HUES64 (cell line): ENCODE measurements at regions not wholly inside any gene's neighbourhood (a gene's known extent, or its start where the extent isn't known, plus 50 kb on each side); places are given as distances from the start of the nearest gene placed in this dataset.

ENCODE experiments used
- H3K27ac ChIP-seq: 2 replicates; pipeline ENCODE4 v1.7.0; 2013; ENCODE audit warnings: low read depth, low read length, inconsistent platforms
- H3K27me3 ChIP-seq: 2 replicates; pipeline ENCODE4 v1.6.1; 2013; ENCODE audit warnings: mild to moderate bottlenecking, low read length; ENCODE audit not compliant: insufficient read depth
- H3K36me3 ChIP-seq: 2 replicates; pipeline ENCODE4 v1.6.1; 2013; ENCODE audit warnings: mild to moderate bottlenecking, low read length; ENCODE audit not compliant: insufficient read depth
- H3K4me1 ChIP-seq: 2 replicates; pipeline ENCODE4 v1.6.1; 2013; ENCODE audit warnings: mild to moderate bottlenecking, low read length, moderate library complexity; ENCODE audit not compliant: insufficient read depth
- H3K4me3 ChIP-seq: 2 replicates; pipeline ENCODE4 v1.5.1; 2013; ENCODE audit warnings: mild to moderate bottlenecking, low read length, moderate library complexity
- H3K9ac ChIP-seq: 2 replicates; pipeline ENCODE4 v1.6.1; 2013; ENCODE audit warnings: mild to moderate bottlenecking, low read depth, low read length
- H3K9me3 ChIP-seq: 2 replicates; pipeline ENCODE4 v1.6.1; 2013; ENCODE audit warnings: low read depth, low read length; ENCODE audit not compliant: insufficient read depth
- WGBS: fragments of 150-250, 120-280 bp; methylation state at CpG from one replicate; pipeline ENCODE4 v1.1.7; 2013; ENCODE audit warnings: missing lambda C conversion rate; 5-methylcytosine and 5-hydroxymethylcytosine counted together

DNA sequence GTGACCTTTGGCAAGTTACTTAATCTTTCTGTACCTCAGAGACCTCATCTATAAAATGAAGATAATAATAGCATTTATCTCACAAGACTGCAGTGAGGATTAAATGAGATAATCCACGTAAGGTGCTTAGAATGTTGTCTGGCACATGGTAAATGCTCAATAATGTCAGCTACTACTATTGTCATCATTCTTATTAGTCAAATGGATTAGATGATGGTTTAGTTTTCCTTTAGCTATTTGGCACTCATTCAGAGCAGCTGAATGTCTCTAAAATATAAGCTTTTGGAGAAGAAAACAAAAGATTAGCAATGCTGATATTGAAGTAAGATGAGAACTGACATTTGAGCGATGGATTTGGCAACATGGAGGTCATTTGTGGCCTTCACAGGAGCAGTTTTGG is 125.1 kb downstream of the AQP4 start:
- Histone ChIP-seq H3K36me3 (no peaks in the 10 kb centered on the region), H3K27me3 (no peaks in the 10 kb centered on the region), H3K9me3 (no peaks in the 10 kb centered on the region), H3K4me1 (peaks cover under 1% of the 10 kb centered on the region), H3K27ac (no peak overlapping the region), H3K4me3 (no peak overlapping the region), H3K9ac (no peak overlapping the region)
- 96% methylated on average over 1 of the region's 2 CpGs for WGBS

DNA sequence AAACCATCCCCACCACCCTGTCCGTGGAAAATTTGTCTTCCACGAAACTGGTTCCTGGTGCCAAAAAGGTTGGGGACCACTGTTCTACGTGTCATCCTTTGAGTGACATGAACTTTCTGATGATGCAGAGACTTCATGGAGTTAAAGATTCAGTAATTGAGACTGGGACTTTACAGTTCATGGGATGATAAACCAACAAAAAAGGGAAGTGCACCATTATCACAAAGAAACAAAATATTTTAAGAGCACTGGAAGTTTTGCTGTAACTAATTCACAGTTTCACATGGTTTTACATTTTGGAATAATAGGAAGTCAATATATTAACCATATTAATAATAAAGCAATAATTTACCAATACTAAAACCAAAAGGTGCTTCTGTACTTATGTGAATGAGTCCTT is 126.8 kb downstream of the AQP4 start:
- Histone ChIP-seq H3K36me3 (no peaks in the 10 kb centered on the region), H3K9me3 (no peaks in the 10 kb centered on the region), H3K27ac (no peak overlapping the region), H3K9ac (no peak overlapping the region), H3K4me1 (no peaks in the 10 kb centered on the region), H3K4me3 (no peak overlapping the region), H3K27me3 (no peaks in the 10 kb centered on the region)
- 94% methylated on average over 3 of the region's 3 CpGs for WGBS

DNA sequence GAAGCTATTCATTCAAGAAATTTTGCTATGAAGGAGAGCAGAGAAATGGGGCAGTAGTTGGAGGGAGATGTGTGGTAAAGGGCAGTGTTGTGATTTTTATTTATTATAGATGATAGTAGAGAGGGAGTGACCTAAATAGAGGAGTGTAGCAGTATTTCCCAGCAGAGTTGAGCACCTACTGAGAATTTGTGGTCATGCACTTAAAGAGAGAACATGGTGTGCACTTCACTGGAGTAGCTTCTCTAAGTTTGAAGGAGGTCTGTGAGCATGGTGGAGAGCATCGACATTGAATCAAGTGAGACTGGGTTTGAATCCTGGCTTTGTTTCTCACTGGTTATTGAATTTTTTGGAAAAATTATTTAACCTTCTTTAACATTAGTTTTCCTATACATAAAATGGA is 129.2 kb downstream of the AQP4 start:
- Histone ChIP-seq H3K9me3 (no peaks in the 10 kb centered on the region), H3K4me1 (no peaks in the 10 kb centered on the region), H3K27me3 (no peaks in the 10 kb centered on the region), H3K9ac (no peak overlapping the region), H3K4me3 (no peak overlapping the region), H3K27ac (no peak overlapping the region), H3K36me3 (no peaks in the 10 kb centered on the region)
- 82% methylated on average over 1 of the region's 1 CpG for WGBS

DNA sequence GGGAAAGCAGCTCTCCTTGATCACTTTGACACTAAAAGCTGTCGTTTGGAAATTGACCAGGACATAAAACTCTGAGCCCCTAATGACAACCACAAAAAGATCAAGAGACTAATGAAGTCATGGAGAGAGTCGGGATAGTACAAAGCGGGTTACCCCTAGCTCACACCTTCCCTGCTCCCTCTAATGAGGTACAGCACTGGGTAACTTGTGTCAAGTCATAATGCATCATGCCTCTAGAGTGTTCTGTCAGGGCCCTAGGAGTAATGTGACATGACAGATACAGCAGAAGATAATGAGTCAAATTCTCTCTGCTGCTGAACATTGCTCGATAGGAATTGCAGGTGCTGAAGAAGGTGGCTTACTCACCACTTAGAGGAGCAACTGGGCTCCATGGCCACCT is 130.7 kb downstream of the AQP4 start:
- H3K4me3 ChIP-seq = no peak overlapping the region
- 89% methylated on average over 4 of the region's 4 CpGs for WGBS

DNA sequence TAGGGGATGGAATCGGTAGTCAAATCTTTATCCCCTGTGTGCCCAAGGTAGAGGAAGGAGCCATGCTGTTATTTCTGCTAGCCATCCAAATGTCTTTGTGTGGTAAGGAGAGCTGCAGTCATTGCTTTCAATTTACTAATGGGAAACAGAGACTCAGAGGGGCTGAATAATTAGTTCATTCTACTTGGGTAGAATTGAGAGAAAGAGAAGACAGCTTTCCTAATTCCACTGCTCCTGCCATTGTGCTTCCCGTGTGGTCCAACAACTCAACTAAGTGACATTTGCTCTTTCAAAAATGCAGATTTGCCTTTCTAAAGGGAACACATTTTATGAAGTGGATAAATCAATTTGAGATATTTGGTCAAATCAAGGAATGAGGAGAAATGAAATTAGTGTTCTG is 136.1 kb downstream of the AQP4 start:
- 0 out of 2 replicates have a peak, but pooled peaks cover 2% of the 10 kb centered on the region for H3K4me1 ChIP-seq
- no peaks in the 10 kb centered on the region for H3K9me3 ChIP-seq
- H3K36me3 ChIP-seq = no peaks in the 10 kb centered on the region
- H3K4me3 ChIP-seq = no peak overlapping the region
- H3K27ac ChIP-seq = no peak overlapping the region
- WGBS = 92% methylated on average over 2 of the region's 2 CpGs
- no peaks in the 10 kb centered on the region for H3K27me3 ChIP-seq
- H3K9ac ChIP-seq = no peak overlapping the region

More for the DNA sequence above, 130.7 kb downstream of the AQP4 start:
- H3K36me3 ChIP-seq = no peaks in the 10 kb centered on the region
- H3K9ac ChIP-seq = no peak overlapping the region
- no peaks in the 10 kb centered on the region for H3K9me3 ChIP-seq
- no peaks in the 10 kb centered on the region for H3K4me1 ChIP-seq
- H3K27ac ChIP-seq = no peak overlapping the region
- H3K27me3 ChIP-seq = no peaks in the 10 kb centered on the region

DNA sequence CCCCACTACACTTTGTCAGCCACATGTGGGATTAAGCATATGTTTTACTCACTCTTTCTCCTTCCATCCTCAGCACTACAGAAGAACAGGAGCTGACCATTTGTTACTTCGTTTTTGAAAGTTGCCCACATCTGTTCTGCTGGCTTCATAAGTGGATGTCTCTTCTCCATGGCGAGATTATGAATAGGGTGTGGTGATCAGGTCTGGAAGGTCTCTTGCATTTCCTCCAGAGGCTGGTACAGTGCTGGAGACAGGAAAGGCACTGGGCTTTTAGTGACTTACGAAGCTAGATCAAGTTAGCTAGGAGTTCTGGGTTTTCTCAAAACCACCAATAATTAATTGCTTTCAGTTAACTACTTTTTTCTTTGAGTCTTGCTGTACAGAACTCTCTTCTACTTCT is 136.5 kb downstream of the AQP4 start:
- H3K27me3 ChIP-seq = no peaks in the 10 kb centered on the region
- H3K4me3 ChIP-seq = no peak overlapping the region
- no peaks in the 10 kb centered on the region for H3K36me3 ChIP-seq
- no peaks in the 10 kb centered on the region for H3K9me3 ChIP-seq
- WGBS = 89% methylated on average over 2 of the region's 3 CpGs
- H3K4me1 ChIP-seq = peaks cover 5% of the 10 kb centered on the region; the same call in 1 of the 2 replicates
- H3K27ac ChIP-seq = no peak overlapping the region
- no peak overlapping the region for H3K9ac ChIP-seq

DNA sequence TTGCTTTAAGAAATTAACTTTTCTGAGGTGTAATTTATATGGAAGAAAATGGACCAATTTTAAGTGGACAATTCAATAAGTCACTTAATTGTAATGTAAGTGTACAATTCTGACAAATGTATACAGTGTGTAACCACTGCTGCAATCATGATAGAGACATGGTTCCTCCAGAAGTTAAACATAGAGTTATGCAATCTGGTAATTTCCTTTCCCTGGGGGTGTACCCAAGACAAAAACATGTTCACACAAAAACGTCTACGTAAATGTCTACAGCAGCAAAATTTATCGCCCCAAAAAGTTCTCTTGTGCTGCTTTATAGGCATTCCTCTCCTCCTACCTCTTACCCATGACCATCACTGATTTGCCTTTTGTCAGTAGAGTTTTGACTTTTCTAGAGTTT is 141.5 kb downstream of the AQP4 start:
- Histone ChIP-seq H3K27me3 (no peaks in the 10 kb centered on the region), H3K4me1 (peaks cover 5% of the 10 kb centered on the region; the same call in 1 of the 2 replicates)

DNA sequence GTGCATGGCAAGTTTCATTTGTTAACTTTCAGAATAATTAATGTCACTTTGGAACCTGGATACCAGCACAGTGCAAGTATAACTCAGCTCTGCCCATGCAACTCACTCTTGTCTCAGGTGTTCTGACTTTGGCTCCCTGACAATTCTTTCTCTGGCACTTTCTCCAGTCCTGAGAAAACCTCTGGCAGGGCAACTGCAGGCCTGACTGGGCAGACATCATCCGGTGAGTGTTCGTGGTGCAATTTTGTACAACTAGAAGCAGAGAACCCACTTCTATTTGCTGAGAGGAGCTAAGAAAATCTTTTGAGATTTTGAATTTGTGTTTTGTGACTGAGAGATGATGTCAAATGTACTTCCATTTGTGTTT is 143.0 kb downstream of the AQP4 start:
- Histone ChIP-seq H3K27me3 (no peaks in the 10 kb centered on the region), H3K4me3 (no peak overlapping the region), H3K4me1 (peaks cover 5% of the 10 kb centered on the region; the same call in 1 of the 2 replicates), H3K9me3 (no peaks in the 10 kb centered on the region), H3K36me3 (no peaks in the 10 kb centered on the region), H3K27ac (no peak overlapping the region), H3K9ac (no peak overlapping the region)
- 96% methylated on average over 2 of the region's 2 CpGs for WGBS

More for the DNA sequence above, 141.5 kb downstream of the AQP4 start:
- H3K9ac ChIP-seq = no peak overlapping the region
- WGBS = 90% methylated on average over 3 of the region's 3 CpGs
- no peaks in the 10 kb centered on the region for H3K9me3 ChIP-seq
- H3K27ac ChIP-seq = no peak overlapping the region
- H3K4me3 ChIP-seq = no peak overlapping the region
- no peaks in the 10 kb centered on the region for H3K36me3 ChIP-seq

DNA sequence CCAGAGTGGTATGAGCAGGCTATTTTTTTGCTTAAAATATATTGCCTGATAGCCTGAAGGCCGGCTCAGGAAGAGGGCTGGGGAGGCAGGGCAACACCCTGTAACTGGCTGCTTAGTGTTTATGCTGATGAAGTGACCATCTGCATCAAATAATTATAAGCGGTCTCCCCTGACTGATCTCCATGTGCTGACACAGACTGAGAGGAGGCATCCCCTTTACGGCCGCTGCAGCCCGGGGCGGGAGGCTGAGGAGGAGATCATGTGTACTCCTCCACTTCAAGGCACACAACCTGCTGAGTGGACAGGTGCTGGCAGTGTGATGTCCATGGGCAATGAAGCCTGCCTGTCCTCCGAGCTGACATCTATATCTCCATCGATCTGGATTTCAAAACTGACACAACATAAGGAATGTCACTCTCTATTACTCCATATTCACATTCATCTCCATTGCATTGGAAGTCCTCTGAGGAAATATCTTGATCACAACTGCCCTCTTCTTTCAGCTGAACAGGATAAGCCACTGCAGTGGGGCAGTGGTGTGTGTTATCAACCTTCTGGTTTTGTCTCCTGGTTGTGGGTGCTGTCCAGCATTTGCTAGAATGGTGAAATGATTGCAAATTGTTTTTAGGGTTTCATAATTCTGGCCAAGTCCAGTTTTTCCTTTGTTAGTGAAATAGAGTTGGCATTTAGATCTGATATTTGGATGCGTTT is 143.5 kb downstream of the AQP4 start:
- 82% methylated on average over 9 of the region's 9 CpGs for WGBS
- Histone ChIP-seq H3K27ac (no peak overlapping the region), H3K9ac (no peak overlapping the region), H3K4me3 (no peak overlapping the region), H3K9me3 (no peaks in the 10 kb centered on the region), H3K4me1 (peaks cover 5% of the 10 kb centered on the region; the same call in 1 of the 2 replicates), H3K27me3 (no peaks in the 10 kb centered on the region), H3K36me3 (no peaks in the 10 kb centered on the region)

DNA sequence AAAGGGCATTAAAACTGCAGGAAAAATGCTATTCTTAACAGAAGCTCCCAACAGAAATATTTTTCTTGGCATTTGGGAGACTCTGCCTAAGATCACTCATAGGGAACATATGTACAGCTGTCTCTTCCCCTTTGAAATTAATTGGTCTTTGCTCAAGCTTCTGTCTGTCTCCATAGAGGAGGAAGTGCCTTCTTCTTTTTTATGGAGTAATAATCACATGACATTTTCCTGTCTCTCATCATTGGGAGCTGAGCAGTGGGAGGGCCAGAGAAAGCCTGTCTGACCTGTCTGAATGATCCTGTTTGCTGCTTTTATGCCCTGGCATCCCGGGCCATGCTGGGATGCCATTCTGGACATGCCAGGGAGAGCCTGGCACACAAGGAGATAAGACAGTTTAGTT is 145.6 kb downstream of the AQP4 start:
- WGBS = 88% methylated on average over 1 of the region's 1 CpG

DNA sequence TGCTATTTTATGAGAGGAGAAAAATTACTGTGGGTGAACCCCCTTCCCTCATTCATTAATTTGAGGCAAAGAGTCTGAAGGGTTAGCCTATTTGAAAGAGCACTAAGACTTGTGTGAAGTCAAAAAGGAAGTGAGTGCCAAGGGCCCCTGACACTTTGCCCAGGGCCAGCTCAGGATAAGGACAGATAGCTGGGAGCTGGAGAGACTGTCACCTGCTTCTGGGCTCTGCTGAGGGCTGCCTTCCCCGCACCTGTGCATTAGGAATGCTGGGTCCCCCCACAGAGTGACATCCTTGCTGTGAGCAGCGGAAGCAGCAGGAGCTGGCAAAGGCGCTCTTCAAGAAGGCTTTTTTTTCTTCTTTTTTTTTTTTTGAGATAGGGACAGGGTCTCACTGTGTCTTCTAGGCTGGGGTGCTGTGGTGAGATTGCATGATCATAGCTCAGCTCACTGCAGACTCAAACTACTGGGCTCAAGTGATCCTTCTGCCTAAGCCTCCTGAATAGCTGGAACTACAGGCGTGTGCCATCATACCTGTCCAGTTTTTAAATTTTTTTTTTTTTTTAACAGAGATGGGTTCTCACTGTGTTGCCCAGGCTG is 148.3 kb downstream of the AQP4 start:
- WGBS = 77% methylated on average over 4 of the region's 4 CpGs
- Histone ChIP-seq H3K9ac (no peak overlapping the region), H3K27me3 (no peaks in the 10 kb centered on the region), H3K27ac (no peak overlapping the region), H3K4me1 (peaks cover 3% of the 10 kb centered on the region; the same call in 1 of the 2 replicates), H3K9me3 (no peaks in the 10 kb centered on the region), H3K4me3 (no peak overlapping the region), H3K36me3 (no peaks in the 10 kb centered on the region)

More for the DNA sequence above, 145.6 kb downstream of the AQP4 start:
- Histone ChIP-seq H3K9ac (no peak overlapping the region), H3K4me3 (no peak overlapping the region), H3K4me1 (peaks cover 5% of the 10 kb centered on the region; the same call in 1 of the 2 replicates), H3K9me3 (no peaks in the 10 kb centered on the region), H3K36me3 (no peaks in the 10 kb centered on the region), H3K27ac (no peak overlapping the region), H3K27me3 (no peaks in the 10 kb centered on the region)
